DOHH2 (cell line): ENCODE measurements at regions not wholly inside any gene's neighbourhood (a gene's known extent, or its start where the extent isn't known, plus 50 kb on each side); places are given as distances from the start of the nearest gene placed in this dataset.

Source experiments
- CTCF ChIP-seq: fragments of 200-600 bp; sonication (generic); IDR thresholded peaks from one replicate; pipeline ENCODE4 v1.5.1; 2014; ENCODE audit warnings: antibody characterized with exemption, mild to moderate bottlenecking, low read depth, low read length; ENCODE audit not compliant: poor library complexity, severe bottlenecking
- EZH2phosphoT487 ChIP-seq: fragments of 200-600 bp; sonication (generic); IDR thresholded peaks from 2 replicates; pipeline ENCODE4 v1.6.1; 2017; ENCODE audit warnings: borderline replicate concordance, mild to moderate bottlenecking, antibody characterized with exemption, low read length, moderate library complexity, mixed read lengths

GRCh38 chr4:116480546-116480945 is 604.8 kb downstream of the TRAM1L1 start:
- no peak for TF ChIP-seq CTCF
- no peak for TF ChIP-seq EZH2phosphoT487
